ENCODE measurements at regions not wholly inside any gene's neighbourhood (a gene's known extent, or its start where the extent isn't known, plus 50 kb on each side); places are given as distances from the start of the nearest gene placed in this dataset.

GRCh38 chr2:129008055-129008880, 689.6 kb upstream of the HS6ST1 start:
- no peaks in the 10 kb centered on the region for H3K27me3 ChIP-seq (ENCODE audit: control insufficient read depth, insufficient read depth, low read length)
- H3K9me3 ChIP-seq (ENCODE audit: control insufficient read depth, insufficient read depth, low read length), result no peaks in the 10 kb centered on the region
- no peaks in the 10 kb centered on the region for H3K4me1 ChIP-seq (ENCODE audit: control insufficient read depth, insufficient read depth, low read length)
- H3K4me3 ChIP-seq (ENCODE audit: low read depth, low read length), result no peak overlapping the region
- H3K27ac ChIP-seq (ENCODE audit: low read depth, low read length), result no peak overlapping the region
- H3K9ac ChIP-seq (ENCODE audit: low read depth, low read length), result no peak overlapping the region
- H3K36me3 ChIP-seq (ENCODE audit: control insufficient read depth, insufficient read depth, low read length), result no peaks in the 10 kb centered on the region

GRCh38 chr2:129008881-129009554, 690.4 kb upstream of the HS6ST1 start:
- no peak overlapping the region for H3K4me3 ChIP-seq (ENCODE audit: low read depth, low read length)
- no peak overlapping the region for H3K9ac ChIP-seq (ENCODE audit: low read depth, low read length)
- H3K27me3 ChIP-seq (ENCODE audit: control insufficient read depth, insufficient read depth, low read length), result no peaks in the 10 kb centered on the region
- H3K9me3 ChIP-seq (ENCODE audit: control insufficient read depth, insufficient read depth, low read length), result no peaks in the 10 kb centered on the region
- H3K4me1 ChIP-seq (ENCODE audit: control insufficient read depth, insufficient read depth, low read length), result no peaks in the 10 kb centered on the region
- no peak overlapping the region for H3K27ac ChIP-seq (ENCODE audit: low read depth, low read length)
- no peaks in the 10 kb centered on the region for H3K36me3 ChIP-seq (ENCODE audit: control insufficient read depth, insufficient read depth, low read length)

- no peaks in the 10 kb centered on the region for H3K4me1 ChIP-seq (ENCODE audit: control insufficient read depth, insufficient read depth, low read length)
- no peaks in the 10 kb centered on the region for H3K27me3 ChIP-seq (ENCODE audit: control insufficient read depth, insufficient read depth, low read length)
- no peaks in the 10 kb centered on the region for H3K36me3 ChIP-seq (ENCODE audit: control insufficient read depth, insufficient read depth, low read length)
- H3K9me3 ChIP-seq (ENCODE audit: control insufficient read depth, insufficient read depth, low read length), result no peaks in the 10 kb centered on the region
- H3K9ac ChIP-seq (ENCODE audit: low read depth, low read length), result no peak overlapping the region
- no peak overlapping the region for H3K4me3 ChIP-seq (ENCODE audit: low read depth, low read length)
- no peak overlapping the region for H3K27ac ChIP-seq (ENCODE audit: low read depth, low read length)
These were observed 691.0 kb upstream of the HS6ST1 start for GRCh38 chr2:129009555-129010146.

GRCh38 chr2:129010262-129010661, 691.6 kb upstream of the HS6ST1 start:
- H3K27me3 ChIP-seq (ENCODE audit: control insufficient read depth, insufficient read depth, low read length), result no peaks in the 10 kb centered on the region
- no peak overlapping the region for H3K9ac ChIP-seq (ENCODE audit: low read depth, low read length)
- no peak overlapping the region for H3K27ac ChIP-seq (ENCODE audit: low read depth, low read length)
- no peaks in the 10 kb centered on the region for H3K9me3 ChIP-seq (ENCODE audit: control insufficient read depth, insufficient read depth, low read length)
- H3K4me3 ChIP-seq (ENCODE audit: low read depth, low read length), result no peak overlapping the region
- no peaks in the 10 kb centered on the region for H3K36me3 ChIP-seq (ENCODE audit: control insufficient read depth, insufficient read depth, low read length)
- H3K4me1 ChIP-seq (ENCODE audit: control insufficient read depth, insufficient read depth, low read length), result no peaks in the 10 kb centered on the region

GRCh38 chr2:129011466-129012061, 692.9 kb upstream of the HS6ST1 start:
- no peak overlapping the region for H3K9ac ChIP-seq (ENCODE audit: low read depth, low read length)
- H3K36me3 ChIP-seq (ENCODE audit: control insufficient read depth, insufficient read depth, low read length), result no peaks in the 10 kb centered on the region
- no peak overlapping the region for H3K27ac ChIP-seq (ENCODE audit: low read depth, low read length)
- no peaks in the 10 kb centered on the region for H3K9me3 ChIP-seq (ENCODE audit: control insufficient read depth, insufficient read depth, low read length)
- H3K27me3 ChIP-seq (ENCODE audit: control insufficient read depth, insufficient read depth, low read length), result no peaks in the 10 kb centered on the region
- no peak overlapping the region for H3K4me3 ChIP-seq (ENCODE audit: low read depth, low read length)
- no peaks in the 10 kb centered on the region for H3K4me1 ChIP-seq (ENCODE audit: control insufficient read depth, insufficient read depth, low read length)

GRCh38 chr2:129014432-129014831, 695.8 kb upstream of the HS6ST1 start:
- Histone ChIP-seq H3K27ac (ENCODE audit: low read depth, low read length) (no peak overlapping the region), H3K9ac (ENCODE audit: low read depth, low read length) (no peak overlapping the region), H3K4me3 (ENCODE audit: low read depth, low read length) (no peak overlapping the region), H3K4me1 (ENCODE audit: control insufficient read depth, insufficient read depth, low read length) (no peaks in the 10 kb centered on the region), H3K9me3 (ENCODE audit: control insufficient read depth, insufficient read depth, low read length) (no peaks in the 10 kb centered on the region), H3K27me3 (ENCODE audit: control insufficient read depth, insufficient read depth, low read length) (no peaks in the 10 kb centered on the region), H3K36me3 (ENCODE audit: control insufficient read depth, insufficient read depth, low read length) (no peaks in the 10 kb centered on the region)

GRCh38 chr2:129015397-129016285, 697.0 kb upstream of the HS6ST1 start:
- no peaks in the 10 kb centered on the region for H3K9me3 ChIP-seq (ENCODE audit: control insufficient read depth, insufficient read depth, low read length)
- no peaks in the 10 kb centered on the region for H3K4me1 ChIP-seq (ENCODE audit: control insufficient read depth, insufficient read depth, low read length)
- no peak overlapping the region for H3K9ac ChIP-seq (ENCODE audit: low read depth, low read length)
- no peaks in the 10 kb centered on the region for H3K27me3 ChIP-seq (ENCODE audit: control insufficient read depth, insufficient read depth, low read length)
- H3K36me3 ChIP-seq (ENCODE audit: control insufficient read depth, insufficient read depth, low read length), result no peaks in the 10 kb centered on the region
- H3K27ac ChIP-seq (ENCODE audit: low read depth, low read length), result no peak overlapping the region
- H3K4me3 ChIP-seq (ENCODE audit: low read depth, low read length), result no peak overlapping the region

GRCh38 chr2:129016972-129017371, 698.3 kb upstream of the HS6ST1 start:
- Histone ChIP-seq H3K27ac (ENCODE audit: low read depth, low read length) (no peak overlapping the region), H3K9me3 (ENCODE audit: control insufficient read depth, insufficient read depth, low read length) (no peaks in the 10 kb centered on the region), H3K27me3 (ENCODE audit: control insufficient read depth, insufficient read depth, low read length) (no peaks in the 10 kb centered on the region), H3K4me3 (ENCODE audit: low read depth, low read length) (no peak overlapping the region), H3K4me1 (ENCODE audit: control insufficient read depth, insufficient read depth, low read length) (no peaks in the 10 kb centered on the region), H3K36me3 (ENCODE audit: control insufficient read depth, insufficient read depth, low read length) (no peaks in the 10 kb centered on the region), H3K9ac (ENCODE audit: low read depth, low read length) (no peak overlapping the region)

- Histone ChIP-seq H3K4me1 (ENCODE audit: control insufficient read depth, insufficient read depth, low read length) (no peaks in the 10 kb centered on the region), H3K27ac (ENCODE audit: low read depth, low read length) (no peak overlapping the region), H3K36me3 (ENCODE audit: control insufficient read depth, insufficient read depth, low read length) (no peaks in the 10 kb centered on the region), H3K27me3 (ENCODE audit: control insufficient read depth, insufficient read depth, low read length) (no peaks in the 10 kb centered on the region), H3K9me3 (ENCODE audit: control insufficient read depth, insufficient read depth, low read length) (no peaks in the 10 kb centered on the region), H3K9ac (ENCODE audit: low read depth, low read length) (no peak overlapping the region), H3K4me3 (ENCODE audit: low read depth, low read length) (no peak overlapping the region)
These were observed 706.1 kb upstream of the HS6ST1 start for GRCh38 chr2:129024796-129025195.

- Histone ChIP-seq H3K4me1 (ENCODE audit: control insufficient read depth, insufficient read depth, low read length) (no peaks in the 10 kb centered on the region), H3K9me3 (ENCODE audit: control insufficient read depth, insufficient read depth, low read length) (peaks cover 5% of the 10 kb centered on the region), H3K9ac (ENCODE audit: low read depth, low read length) (no peak overlapping the region), H3K27me3 (ENCODE audit: control insufficient read depth, insufficient read depth, low read length) (no peaks in the 10 kb centered on the region), H3K4me3 (ENCODE audit: low read depth, low read length) (no peak overlapping the region), H3K27ac (ENCODE audit: low read depth, low read length) (no peak overlapping the region), H3K36me3 (ENCODE audit: control insufficient read depth, insufficient read depth, low read length) (no peaks in the 10 kb centered on the region)
These were observed 717.3 kb upstream of the HS6ST1 start for GRCh38 chr2:129035992-129036391.
